Activated naive CD8-positive, alpha-beta T cell treated with anti-CD3 and anti-CD28 coated beads, Interleukin-2, amount 10 ng/mL, durations not matched to agents 7 days and 5 days (primary cell): ENCODE measurements at regions not wholly inside any gene's neighbourhood (a gene's known extent, or its start where the extent isn't known, plus 50 kb on each side); places are given as distances from the start of the nearest gene placed in this dataset.

Experiments
- ATAC-seq: fragments of 150-1000 bp; cut with Tn5 transposase; one replicate; pipeline ENCODE4 v1.10.0; 2021; ENCODE audit warnings: low read depth, moderate library complexity
- POLR2A ChIA-PET: fragments of 350-600 bp; sonication (Branson Sonifier 250); formaldehyde crosslinking; loops from one replicate; lab custom pipeline; 2021; ENCODE audit warnings: antibody characterized with exemption; lab: Charles Lee
- DNase-seq: peaks from one replicate; pipeline ENCODE4 v3.0.0; 2021
- H3K27ac Mint-ChIP-seq: one replicate; pipeline ENCODE4 v1.8.0; 2022; ENCODE audit warnings: mild to moderate bottlenecking, mixed read lengths
- H3K27me3 Mint-ChIP-seq: one replicate; pipeline ENCODE4 v1.8.0; 2022; ENCODE audit warnings: mild to moderate bottlenecking, moderate library complexity, mixed read lengths
- H3K36me3 Mint-ChIP-seq: one replicate; pipeline ENCODE4 v1.8.0; 2021; ENCODE audit warnings: mild to moderate bottlenecking, mixed read lengths
- H3K4me1 Mint-ChIP-seq: one replicate; pipeline ENCODE4 v1.8.0; 2021; ENCODE audit warnings: mixed read lengths
- H3K4me3 Mint-ChIP-seq: one replicate; pipeline ENCODE4 v1.8.0; 2022; ENCODE audit warnings: mild to moderate bottlenecking, moderate library complexity, mixed read lengths
- H3K9me3 Mint-ChIP-seq: one replicate; pipeline ENCODE4 v1.8.0; 2021; ENCODE audit warnings: mixed read lengths

- no peak overlapping the region for H3K27ac Mint-ChIP-seq
- ATAC-seq, result no peak
- H3K4me1 Mint-ChIP-seq, result no peaks in the 10 kb centered on the region
- no peaks in the 10 kb centered on the region for H3K36me3 Mint-ChIP-seq
- H3K9me3 Mint-ChIP-seq, result peaks cover 9% of the 10 kb centered on the region
- DNase-seq, result no peak
- POLR2A ChIA-PET, result no interaction called here
- peaks cover 20% of the 10 kb centered on the region for H3K27me3 Mint-ChIP-seq
- no peak overlapping the region for H3K4me3 Mint-ChIP-seq
Measured at GRCh38 chr5:175765858-175766257, 105.5 kb upstream of the CPLX2 start.

DNA sequence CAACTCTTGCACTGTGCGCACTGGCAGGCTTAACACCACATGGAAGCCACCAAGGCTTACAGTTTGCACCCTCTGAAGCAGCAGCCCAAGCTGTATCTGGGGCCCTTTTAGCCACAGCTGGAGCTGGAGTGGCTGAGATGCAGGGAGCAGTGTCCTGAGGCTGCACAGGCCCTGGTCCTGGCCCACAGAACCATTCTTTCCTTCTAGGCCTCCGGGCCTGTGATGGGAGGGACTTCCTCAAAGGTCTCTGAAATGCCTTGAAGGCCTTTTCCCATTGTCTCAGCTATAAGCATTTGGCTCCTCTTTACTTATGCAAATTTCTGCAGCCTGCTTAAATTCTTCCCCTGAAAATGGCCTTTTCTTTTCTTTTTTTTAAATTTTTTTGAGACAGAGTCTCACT is 104.4 kb upstream of the CPLX2 start:
- no peak overlapping the region for H3K27ac Mint-ChIP-seq
- H3K36me3 Mint-ChIP-seq, result no peaks in the 10 kb centered on the region
- H3K4me3 Mint-ChIP-seq, result no peak overlapping the region
- no peaks in the 10 kb centered on the region for H3K4me1 Mint-ChIP-seq
- POLR2A ChIA-PET, result no interaction called here
- H3K9me3 Mint-ChIP-seq, result peaks cover 8% of the 10 kb centered on the region
- ATAC-seq (no peak), DNase-seq (no peak)
- peaks cover 31% of the 10 kb centered on the region for H3K27me3 Mint-ChIP-seq

- Mint-ChIP-seq H3K4me3 (no peak overlapping the region), H3K27me3 (peaks cover 46% of the 10 kb centered on the region)
- DNase-seq, result no peak
Measured at GRCh38 chr5:175772747-175773533, 98.4 kb upstream of the CPLX2 start.

GRCh38 chr5:175773534-175774070 is 97.8 kb upstream of the CPLX2 start:
- ATAC-seq (no peak), DNase-seq (no peak)
- H3K27me3 Mint-ChIP-seq, result peaks cover 46% of the 10 kb centered on the region
- no peaks in the 10 kb centered on the region for H3K4me1 Mint-ChIP-seq
- H3K9me3 Mint-ChIP-seq, result no peaks in the 10 kb centered on the region
- H3K27ac Mint-ChIP-seq, result no peak overlapping the region
- H3K36me3 Mint-ChIP-seq, result no peaks in the 10 kb centered on the region
- POLR2A ChIA-PET, result no interaction called here
- H3K4me3 Mint-ChIP-seq, result no peak overlapping the region

More at GRCh38 chr5:175772747-175773533, 98.4 kb upstream of the CPLX2 start:
- H3K27ac Mint-ChIP-seq, result no peak overlapping the region
- peaks cover under 1% of the 10 kb centered on the region for H3K9me3 Mint-ChIP-seq
- ATAC-seq, result no peak
- H3K36me3 Mint-ChIP-seq, result no peaks in the 10 kb centered on the region
- H3K4me1 Mint-ChIP-seq, result no peaks in the 10 kb centered on the region
- POLR2A ChIA-PET, result no interaction called here

- Mint-ChIP-seq H3K4me3 (no peak overlapping the region), H3K9me3 (no peaks in the 10 kb centered on the region), H3K27ac (no peak overlapping the region), H3K36me3 (no peaks in the 10 kb centered on the region), H3K27me3 (peaks cover 48% of the 10 kb centered on the region), H3K4me1 (no peaks in the 10 kb centered on the region)
- POLR2A ChIA-PET, result no interaction called here
- ATAC-seq (no peak), DNase-seq (no peak)
Measured at GRCh38 chr5:175775416-175775815, 96.0 kb upstream of the CPLX2 start.

DNA sequence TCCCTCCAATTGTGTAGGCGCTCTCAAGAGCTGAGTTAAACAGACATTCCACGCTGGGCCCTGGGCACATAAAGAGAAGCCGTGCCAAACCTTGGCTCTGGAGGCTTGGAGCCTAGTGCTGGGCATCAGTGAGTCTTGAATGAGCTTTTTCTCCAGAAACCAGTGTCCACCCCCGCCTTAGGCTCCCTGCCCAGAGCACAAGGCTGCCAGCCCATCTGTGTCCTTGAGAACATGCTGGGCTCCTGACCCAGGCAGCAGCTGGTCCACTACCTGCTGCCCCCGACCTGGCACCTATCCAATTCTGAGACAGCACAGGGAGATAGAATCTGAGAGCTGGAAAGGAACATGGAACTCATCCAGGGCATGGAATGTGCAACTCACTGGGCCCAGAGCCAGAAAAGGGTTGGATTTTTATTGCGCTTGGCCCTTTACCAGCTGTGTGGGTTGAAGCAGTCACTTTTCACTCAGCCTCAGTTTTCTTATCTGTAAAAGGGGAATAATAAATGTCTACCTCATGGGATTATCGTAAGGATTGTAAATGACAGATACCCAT is 92.4 kb upstream of the CPLX2 start:
- Mint-ChIP-seq H3K4me3 (no peak overlapping the region), H3K27me3 (peaks cover 22% of the 10 kb centered on the region), H3K36me3 (no peaks in the 10 kb centered on the region), H3K9me3 (no peaks in the 10 kb centered on the region), H3K27ac (no peak overlapping the region), H3K4me1 (no peaks in the 10 kb centered on the region)
- ATAC-seq, result no peak
- POLR2A ChIA-PET, result no interaction called here
- DNase-seq, result no peak

DNA sequence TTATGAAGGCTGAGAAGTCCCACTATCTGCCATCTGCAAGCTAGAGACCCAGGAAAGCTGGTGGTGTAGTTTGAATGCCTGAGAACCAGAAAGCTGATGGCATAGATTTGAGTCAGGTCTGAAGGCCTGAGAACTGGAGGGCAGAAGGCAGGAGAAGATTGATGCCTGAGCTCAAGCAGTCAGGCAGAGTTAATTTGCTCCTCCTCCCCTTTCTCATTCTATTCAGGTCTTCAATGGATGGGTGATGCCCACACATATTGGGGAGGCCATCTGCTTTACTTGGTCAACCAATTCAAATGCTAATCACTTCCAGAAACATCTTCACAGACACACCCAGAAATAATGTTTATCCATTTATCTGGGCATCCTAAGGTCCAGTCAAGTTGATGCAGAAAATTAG is 87.6 kb upstream of the CPLX2 start:
- Mint-ChIP-seq H3K27ac (no peak overlapping the region), H3K27me3 (peaks cover 25% of the 10 kb centered on the region), H3K9me3 (no peaks in the 10 kb centered on the region), H3K4me3 (no peak overlapping the region), H3K4me1 (no peaks in the 10 kb centered on the region), H3K36me3 (no peaks in the 10 kb centered on the region)
- DNase-seq (no peak), ATAC-seq (no peak)
- POLR2A ChIA-PET, result no interaction called here

- ATAC-seq (no peak), DNase-seq (no peak)
- H3K9me3 Mint-ChIP-seq, result no peaks in the 10 kb centered on the region
- H3K27ac Mint-ChIP-seq, result no peak overlapping the region
- H3K4me1 Mint-ChIP-seq, result no peaks in the 10 kb centered on the region
- no peak overlapping the region for H3K4me3 Mint-ChIP-seq
- POLR2A ChIA-PET, result no interaction called here
- H3K36me3 Mint-ChIP-seq, result no peaks in the 10 kb centered on the region
- peaks cover 23% of the 10 kb centered on the region for H3K27me3 Mint-ChIP-seq
Measured at GRCh38 chr5:175784230-175784629, 87.1 kb upstream of the CPLX2 start.

GRCh38 chr5:175785681-175786080 is 85.7 kb upstream of the CPLX2 start:
- Mint-ChIP-seq H3K9me3 (no peaks in the 10 kb centered on the region), H3K4me3 (no peak overlapping the region), H3K36me3 (no peaks in the 10 kb centered on the region), H3K27me3 (peaks cover 21% of the 10 kb centered on the region), H3K4me1 (no peaks in the 10 kb centered on the region), H3K27ac (no peak overlapping the region)
- POLR2A ChIA-PET, result no interaction called here
- no peak for DNase-seq
- ATAC-seq, result no peak

DNA sequence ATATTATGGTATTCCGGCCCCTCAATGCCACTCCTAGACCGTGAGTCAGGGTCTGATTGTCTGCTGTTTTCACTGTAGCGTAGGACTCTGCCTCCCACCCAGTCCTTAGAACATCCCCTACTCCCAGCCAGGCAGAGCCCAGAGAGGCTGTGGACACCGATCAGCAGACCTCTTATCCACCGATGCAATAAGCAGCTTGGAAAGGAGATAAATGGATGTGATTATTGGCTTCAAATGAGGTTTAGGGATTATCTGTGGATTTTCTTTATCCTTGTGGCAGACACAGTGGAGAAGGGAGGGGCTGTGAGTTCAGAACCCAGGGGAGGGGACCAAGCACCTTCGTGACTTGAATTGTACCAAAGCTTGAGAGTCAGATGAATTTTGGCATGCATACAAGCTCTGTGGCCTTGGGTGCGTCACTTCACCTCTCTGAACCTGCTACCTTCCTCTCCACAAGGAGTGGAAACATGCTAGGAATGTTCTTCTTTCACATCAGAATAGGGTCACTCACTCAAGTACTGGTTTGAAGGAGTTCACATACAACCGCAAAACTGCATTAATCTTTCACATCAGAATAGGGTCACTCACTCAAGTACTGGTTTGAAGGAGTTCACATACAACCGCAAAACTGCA is 83.1 kb upstream of the CPLX2 start:
- Mint-ChIP-seq H3K4me1 (no peaks in the 10 kb centered on the region), H3K27me3 (peaks cover 17% of the 10 kb centered on the region), H3K36me3 (no peaks in the 10 kb centered on the region), H3K9me3 (no peaks in the 10 kb centered on the region), H3K4me3 (no peak overlapping the region), H3K27ac (no peak overlapping the region)
- ATAC-seq (no peak), DNase-seq (no peak)
- POLR2A ChIA-PET, result interaction anchor here (0.5 kb wide), 1 partner anchor 12 kb away, joined by 3 read pairs; no protein-coding TSS in a partner anchor

- DNase-seq (no peak), ATAC-seq (no peak)
- Mint-ChIP-seq H3K4me3 (no peak overlapping the region), H3K9me3 (no peaks in the 10 kb centered on the region), H3K27me3 (peaks cover 20% of the 10 kb centered on the region), H3K4me1 (no peaks in the 10 kb centered on the region), H3K27ac (no peak overlapping the region), H3K36me3 (no peaks in the 10 kb centered on the region)
- POLR2A ChIA-PET, result no interaction called here
Measured at GRCh38 chr5:175789670-175790069, 81.7 kb upstream of the CPLX2 start.

- Mint-ChIP-seq H3K4me1 (peaks cover under 1% of the 10 kb centered on the region), H3K27me3 (peaks cover 29% of the 10 kb centered on the region), H3K9me3 (no peaks in the 10 kb centered on the region), H3K27ac (no peak overlapping the region), H3K4me3 (no peak overlapping the region), H3K36me3 (no peaks in the 10 kb centered on the region)
- ATAC-seq (no peak), DNase-seq (no peak)
- POLR2A ChIA-PET, result no interaction called here
Measured at GRCh38 chr5:175790796-175791195, 80.6 kb upstream of the CPLX2 start.

DNA sequence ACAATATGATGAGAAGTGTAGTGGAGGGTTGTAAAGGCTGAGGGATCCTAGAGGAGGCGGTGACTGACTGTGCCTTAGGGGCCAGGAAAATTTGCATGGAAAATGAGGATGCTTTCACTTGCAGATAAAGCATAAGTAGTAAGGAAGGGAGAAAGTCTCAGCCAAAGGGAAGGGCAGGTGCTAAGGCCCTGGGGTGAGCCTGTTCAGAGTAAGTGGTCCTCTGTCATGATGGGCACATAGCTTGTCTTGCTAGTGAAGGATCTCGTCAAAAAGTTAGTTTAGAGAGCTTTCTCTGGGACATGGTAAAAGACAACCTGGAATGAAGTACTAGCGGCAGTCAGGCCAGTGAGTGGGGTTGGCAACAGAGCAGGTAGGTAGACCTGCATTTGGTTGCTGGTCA is 75.4 kb upstream of the CPLX2 start:
- H3K27me3 Mint-ChIP-seq, result peaks cover 45% of the 10 kb centered on the region
- no peaks in the 10 kb centered on the region for H3K9me3 Mint-ChIP-seq
- H3K4me3 Mint-ChIP-seq, result no peak overlapping the region
- DNase-seq (no peak), ATAC-seq (no peak)
- H3K4me1 Mint-ChIP-seq, result peaks cover 6% of the 10 kb centered on the region
- peaks cover 2% of the 10 kb centered on the region for H3K36me3 Mint-ChIP-seq
- no peak overlapping the region for H3K27ac Mint-ChIP-seq
- POLR2A ChIA-PET, result interaction anchor here (0.6 kb wide), 1 partner anchor 1217 kb away, joined by 3 read pairs; no protein-coding TSS in a partner anchor
